NCI-H446 treated with DMSO at 0.1 percent for 48 hours (cell line): ENCODE measurements at regions not wholly inside any gene's neighbourhood (a gene's known extent, or its start where the extent isn't known, plus 50 kb on each side); places are given as distances from the start of the nearest gene placed in this dataset.
"Not testable (repeated sequence)": the region's sequence is repeated elsewhere in the genome, so short reads cannot be mapped to it uniquely, and the experiment has no call there.

Experiments
- DNase-seq: peaks from one replicate; lab custom pipeline; 2025; lab: John Stamatoyannopoulos, UW

DNA sequence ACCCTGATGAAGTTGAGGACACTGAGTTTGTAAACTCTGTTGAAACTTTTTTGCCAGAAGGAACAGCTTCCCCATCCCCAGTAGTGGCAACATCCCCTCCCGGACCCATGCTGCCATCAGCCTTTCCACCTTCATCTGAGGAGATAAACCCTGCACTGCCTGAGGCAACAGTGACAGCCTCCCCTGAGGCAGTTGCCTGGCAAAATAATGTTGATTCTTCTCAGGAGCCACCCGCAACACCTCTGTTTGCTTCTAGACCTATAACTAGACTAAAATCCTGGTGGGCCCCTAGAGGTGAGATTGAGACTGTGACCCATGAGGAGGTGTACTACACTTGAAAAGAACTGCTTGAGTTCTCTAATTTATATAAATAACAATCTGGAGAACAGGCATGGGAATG is 597.6 kb upstream of the NR3C2 start:
- DNase-seq: not testable (repeated sequence)

DNA sequence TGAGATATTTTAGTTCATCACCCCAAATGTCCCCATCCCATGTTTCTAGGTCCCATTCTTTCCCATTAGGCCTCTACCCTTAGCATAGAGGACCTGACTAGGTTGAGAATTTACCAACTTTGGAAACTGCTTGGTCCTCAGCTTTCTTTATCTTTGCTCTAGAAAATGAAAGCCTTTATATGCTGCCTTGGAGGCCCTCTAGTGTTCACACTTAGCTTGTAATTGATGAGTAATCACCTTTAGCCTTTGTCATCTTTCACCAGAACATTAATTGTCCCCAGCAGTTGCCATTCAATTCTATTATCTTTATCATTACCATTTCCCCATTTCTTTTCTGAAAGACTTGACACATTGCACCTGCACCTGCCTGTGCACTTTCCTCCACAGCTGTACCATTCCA is 589.2 kb upstream of the NR3C2 start:
- DNase-seq: no peak

DNA sequence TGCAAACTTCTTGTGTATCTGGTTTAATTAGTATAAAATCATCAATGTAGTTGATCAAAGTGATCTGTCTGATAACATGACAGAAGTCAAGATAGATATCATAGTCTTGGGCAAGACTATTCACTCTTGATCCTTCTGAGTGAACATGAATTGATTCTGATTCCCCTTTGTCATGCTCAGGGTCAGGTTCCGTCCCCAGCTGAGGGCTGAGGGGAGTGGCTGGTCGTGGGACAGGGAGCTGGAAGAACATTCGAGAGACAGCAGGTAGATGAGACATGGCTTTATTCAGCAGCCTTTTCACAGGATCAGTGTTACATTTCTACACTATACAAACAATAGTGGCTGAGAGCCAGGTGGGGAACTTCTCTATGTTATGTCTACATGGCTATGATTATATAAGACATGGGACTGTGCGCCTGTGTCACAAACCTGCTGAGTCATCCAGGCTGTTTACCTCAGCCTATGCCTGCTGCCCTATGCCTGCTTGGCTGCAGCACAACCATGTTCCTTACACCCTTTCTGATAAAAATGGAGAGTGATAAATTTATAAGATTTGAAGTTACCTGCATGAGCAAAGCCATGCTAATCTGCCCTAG is 586.9 kb upstream of the NR3C2 start:
- no peak for DNase-seq

DNA sequence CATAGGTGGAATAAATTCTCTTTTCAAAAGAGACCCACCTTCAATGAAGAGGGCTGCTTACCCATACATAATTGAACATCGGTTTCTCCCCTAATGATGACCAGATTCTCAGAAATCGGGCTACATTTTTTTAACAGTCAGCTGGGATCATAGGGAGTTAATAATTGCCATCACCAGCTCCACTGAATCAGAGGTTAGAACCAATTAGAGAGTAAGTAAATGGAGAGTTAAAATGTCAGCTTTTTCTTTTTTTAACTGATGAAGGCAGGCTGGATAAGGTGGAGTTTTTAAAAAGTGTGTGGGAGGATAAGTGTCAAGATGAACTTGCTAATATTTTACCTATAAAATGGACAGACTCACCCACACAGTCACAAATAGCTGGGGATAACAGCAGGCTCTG is 584.5 kb upstream of the NR3C2 start:
- no peak for DNase-seq

DNA sequence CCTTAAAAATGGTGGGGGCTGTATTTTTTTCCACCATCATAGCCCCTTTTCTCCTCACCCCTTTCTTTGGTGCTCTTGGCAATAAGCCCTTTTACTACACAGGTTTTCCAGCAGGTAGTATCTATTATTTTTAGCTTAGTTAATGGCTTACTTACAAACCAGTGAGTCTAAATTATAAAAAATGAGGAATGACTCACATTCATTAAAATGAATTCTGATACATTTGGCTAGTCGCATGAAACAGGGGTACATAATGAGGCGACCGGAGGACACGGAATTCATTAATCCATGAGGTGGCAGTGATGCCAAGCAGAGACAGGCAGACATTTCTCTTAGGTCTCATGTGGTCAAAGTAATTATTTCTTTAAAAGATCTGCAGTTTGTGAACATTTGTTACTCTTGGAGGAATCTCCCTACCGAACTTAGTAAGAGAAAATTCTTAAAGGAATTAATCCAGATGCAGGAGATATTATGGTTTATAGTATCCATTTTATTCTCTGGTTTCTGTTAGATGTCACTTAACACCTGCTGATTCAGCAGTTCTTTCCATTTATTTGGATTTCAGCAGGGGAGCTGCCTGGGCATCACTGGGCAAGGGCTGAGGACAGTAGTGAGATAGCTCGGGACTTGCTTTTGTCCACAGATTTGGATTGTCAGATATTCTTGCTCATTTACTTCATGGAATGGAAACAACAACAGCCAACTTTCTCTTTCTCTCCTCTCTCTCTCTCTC is 575.0 kb upstream of the NR3C2 start:
- no peak for DNase-seq

DNA sequence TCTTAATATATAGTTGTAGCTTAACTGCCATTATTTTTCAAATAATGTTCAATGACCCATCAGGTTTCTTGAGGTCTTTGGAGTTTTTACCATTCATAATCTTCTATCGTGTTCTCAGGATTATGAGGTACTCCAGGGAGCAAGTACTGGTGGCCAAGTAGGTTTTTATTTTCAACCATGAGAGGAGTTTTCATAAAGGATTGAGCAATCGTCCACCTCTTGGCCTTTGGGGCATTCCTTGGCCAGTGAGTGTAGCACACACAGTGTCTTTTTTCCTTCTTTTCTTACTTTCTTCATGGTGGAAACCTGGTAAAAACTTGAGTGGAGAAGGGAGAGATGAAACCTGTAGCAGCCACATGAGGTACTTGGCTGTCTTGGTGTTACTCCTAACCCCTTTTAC is 567.0 kb upstream of the NR3C2 start:
- no peak for DNase-seq

DNA sequence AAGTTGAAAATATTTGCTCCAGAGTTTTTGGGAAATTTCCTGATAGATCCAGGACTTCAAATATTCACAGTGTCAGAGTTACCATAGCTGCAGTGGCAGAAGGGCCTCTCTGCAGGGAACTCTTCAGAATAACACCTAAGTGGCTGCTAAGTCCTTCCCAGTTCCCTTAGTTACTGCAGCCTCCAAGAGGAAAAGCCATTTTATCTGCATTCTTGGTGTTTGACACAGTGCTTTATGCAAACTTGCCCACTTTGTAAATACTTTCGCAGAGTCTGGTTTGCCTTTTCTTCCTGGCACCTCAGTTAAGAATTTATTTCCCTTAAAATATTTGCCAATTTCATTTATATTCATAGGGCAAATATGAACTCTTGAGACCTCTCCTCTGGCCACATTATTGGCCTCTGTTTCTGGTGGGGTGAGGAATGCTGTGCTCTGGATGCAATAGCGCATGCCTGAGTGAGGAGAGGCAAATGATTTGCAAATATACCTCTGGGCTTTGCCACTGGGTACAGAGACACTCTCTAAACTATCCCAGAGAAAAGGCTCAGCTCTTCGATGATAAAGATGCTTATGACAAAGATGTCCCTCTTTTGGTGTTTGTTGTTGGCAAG is 566.3 kb upstream of the NR3C2 start:
- DNase-seq: no peak

DNA sequence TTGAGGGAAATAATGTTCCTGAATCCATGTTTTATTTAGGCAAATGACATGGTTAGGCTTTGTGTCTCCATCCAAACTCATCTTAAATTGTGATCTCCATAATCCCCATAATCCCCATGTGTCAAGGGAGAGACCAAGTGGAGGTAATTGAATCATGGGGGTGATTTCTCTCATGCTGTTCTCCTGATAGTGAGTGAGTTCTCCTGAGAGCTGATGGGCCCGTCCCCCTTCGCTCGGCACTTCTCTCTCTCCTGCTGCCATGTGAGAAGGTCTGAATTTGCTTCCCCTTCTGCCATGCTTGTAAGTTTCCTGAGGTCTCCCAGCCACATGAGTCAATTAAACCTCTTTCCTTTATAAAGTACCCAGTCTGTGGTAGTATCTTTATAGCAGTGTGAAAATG is 563.0 kb upstream of the NR3C2 start:
- no peak for DNase-seq

DNA sequence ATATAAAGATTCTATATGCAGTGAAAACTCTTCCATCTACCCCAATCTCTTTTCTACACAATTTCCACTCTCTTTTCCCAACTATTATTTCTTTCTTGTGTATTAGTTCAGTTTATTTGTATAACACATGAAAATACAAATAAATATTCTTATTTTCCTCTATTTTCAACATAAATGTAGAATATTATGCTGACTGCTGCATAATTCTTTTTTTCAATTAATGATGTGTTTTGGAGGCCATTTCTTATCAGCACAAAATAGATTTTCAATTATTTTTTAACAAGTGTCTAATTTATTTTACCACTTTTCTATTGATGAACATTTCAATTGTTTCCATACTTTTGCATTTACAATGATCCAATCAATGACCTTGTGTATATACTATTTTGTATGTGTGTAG is 557.7 kb upstream of the NR3C2 start:
- no peak for DNase-seq

DNA sequence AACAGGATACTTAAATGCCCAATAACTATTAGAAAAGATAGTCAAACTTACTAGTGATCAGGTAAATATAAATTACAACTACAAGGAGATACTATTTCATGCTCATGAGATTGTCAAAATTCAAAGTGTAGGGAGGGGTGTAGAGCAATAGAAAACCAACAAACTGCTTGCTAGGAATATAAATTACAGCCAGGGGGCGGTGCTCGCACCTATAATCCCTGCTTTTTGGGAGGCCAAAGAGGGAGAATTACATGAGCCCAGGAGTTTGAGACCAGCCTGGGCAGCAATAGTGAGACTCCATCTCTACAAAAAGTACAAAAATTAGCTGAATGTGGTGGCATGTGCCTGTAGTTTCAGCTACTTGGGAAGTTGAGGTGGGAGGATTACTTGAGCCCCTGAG is 556.5 kb upstream of the NR3C2 start:
- no peak for DNase-seq

DNA sequence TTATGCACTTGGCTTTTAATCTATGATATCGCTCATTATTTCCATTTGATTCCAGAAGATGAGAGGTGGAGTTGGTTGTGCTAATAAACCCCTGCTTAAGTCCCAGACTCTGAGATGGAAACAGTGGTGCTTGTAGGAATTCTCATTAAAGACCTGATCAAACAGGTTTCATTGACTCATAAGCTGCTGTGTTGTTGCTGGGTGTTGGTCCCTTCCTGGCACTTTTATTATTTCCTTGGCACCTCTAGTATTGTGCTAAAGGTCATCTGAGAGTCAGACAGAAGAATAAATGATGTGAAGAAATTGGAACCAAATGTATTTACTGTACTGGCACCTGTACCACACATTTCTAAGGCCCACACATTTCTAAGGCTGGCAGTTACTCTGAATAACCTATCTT is 544.7 kb upstream of the NR3C2 start:
- DNase-seq: no peak

DNA sequence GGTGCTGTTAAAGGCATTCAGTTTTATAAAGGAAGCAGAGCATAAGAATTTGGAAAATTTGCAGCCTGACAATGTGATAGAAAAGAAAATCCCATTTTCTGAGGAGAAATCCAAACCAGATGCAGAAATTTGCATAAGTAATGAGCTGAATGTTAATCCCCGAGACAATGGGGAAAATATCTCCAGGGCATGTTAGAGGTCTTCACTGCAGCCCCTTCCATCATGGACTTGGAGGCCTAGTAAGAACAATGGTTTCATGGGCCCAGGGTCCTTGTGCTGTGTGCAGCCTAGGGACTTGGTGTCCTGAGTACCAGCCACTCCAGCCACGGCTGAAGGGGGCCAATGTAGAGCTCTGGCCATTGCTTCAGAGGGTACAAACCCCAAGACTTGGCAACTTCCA is 542.7 kb upstream of the NR3C2 start:
- no peak for DNase-seq

DNA sequence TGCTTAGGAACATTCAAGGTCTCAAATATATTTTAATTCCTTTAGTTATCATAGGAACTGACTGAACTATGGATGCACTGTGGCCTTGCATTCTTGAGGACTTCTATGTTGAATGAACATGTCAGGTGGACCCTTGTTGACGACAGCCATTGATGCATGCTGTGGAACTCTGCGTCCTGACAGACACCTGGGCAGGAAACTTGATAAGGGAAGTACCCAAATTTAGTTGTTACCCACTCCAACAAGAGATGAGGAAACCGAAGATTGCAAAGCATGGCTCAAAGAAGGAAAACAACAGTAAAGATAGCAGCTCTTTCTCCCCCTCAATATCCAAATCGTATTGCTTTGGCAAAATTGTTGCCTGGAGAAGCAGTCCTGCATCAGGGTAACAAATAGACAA is 540.0 kb upstream of the NR3C2 start:
- no peak for DNase-seq

DNA sequence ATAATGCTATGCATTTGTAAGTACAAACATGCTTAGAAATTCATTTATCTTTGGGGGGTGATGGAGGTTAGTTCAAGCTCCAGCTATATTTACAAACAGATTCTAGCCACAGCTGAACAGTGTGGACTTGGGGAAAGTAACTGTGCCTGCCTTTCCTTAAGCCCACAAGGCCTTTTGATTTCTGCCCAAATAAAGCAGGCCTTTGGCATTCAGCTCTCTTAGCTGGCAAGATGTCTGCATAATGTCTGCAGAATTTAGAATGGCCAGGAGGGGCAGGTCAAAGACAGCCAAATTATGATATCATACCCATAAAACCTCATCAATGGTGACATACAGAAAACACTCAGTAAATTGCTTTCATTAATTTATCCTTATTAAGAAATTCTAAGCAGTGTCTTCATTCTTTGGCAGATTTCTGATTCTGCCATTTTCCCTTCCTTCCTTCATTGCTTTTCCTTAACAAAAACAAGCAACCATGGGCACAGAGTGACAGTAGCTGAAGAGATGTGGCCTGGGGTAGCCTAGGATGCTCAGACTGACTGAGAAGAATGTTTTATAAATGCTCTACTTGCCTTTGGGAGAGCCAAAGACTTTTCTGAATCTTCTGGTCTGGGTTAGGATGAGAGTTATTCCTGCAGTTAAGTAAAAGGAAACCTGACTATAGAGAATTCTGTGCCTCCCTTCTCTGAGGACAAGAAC is 538.7 kb upstream of the NR3C2 start:
- no peak for DNase-seq

DNA sequence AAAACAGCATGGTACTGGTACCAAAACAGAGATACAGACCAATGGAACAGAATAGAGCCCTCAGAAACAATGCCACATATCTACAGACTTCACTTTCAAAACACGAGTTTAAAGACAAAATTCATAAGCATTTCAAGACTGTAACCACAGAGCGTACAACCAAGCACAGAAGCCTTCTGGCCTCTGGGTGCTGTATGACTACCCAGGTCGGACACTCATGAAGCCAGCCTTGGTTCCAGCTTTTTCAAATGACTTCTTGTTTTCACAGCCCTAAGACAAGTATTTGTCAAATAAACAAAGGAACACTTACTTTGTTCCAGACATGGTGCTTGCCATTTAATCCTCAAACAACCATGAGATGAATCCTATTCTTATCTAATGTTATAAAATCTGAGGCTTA is 536.1 kb upstream of the NR3C2 start:
- DNase-seq: no peak

DNA sequence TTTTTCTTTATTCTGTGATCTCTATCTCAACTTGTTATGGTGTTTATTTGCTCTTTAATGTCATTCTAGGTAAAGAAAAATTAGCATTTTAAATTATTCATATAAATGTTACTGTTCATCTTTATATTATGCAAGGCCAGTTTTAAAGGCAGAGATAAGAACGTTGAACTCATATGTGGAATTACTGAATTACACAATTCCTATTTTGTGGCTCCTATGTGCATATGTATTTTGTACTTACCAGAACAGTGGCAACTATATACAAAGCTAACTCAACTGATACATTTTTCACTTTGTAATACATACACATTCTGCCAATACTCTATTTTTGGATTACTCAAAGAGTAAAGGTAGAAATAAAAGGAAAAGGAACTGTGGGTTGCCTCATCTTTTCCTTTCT is 533.2 kb upstream of the NR3C2 start:
- DNase-seq: no peak

DNA sequence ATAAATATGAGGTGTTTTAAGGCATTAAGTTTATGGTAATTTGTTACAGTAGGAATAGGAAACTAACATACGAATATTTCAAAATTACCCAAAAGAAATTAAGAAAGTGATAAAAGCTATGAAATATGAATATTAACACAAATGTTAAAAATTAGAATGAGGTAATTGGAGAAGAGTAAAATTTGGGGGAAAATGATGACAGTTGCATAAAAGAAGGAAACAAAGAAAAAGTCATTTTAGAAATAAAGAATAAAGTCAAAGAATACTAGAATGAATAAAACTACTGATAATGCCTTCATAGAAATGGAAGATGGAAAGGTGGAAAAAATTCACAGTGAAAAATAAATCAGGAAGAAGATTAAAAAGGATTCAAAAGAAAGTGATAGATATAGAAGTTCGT is 522.9 kb upstream of the NR3C2 start:
- DNase-seq: no peak

DNA sequence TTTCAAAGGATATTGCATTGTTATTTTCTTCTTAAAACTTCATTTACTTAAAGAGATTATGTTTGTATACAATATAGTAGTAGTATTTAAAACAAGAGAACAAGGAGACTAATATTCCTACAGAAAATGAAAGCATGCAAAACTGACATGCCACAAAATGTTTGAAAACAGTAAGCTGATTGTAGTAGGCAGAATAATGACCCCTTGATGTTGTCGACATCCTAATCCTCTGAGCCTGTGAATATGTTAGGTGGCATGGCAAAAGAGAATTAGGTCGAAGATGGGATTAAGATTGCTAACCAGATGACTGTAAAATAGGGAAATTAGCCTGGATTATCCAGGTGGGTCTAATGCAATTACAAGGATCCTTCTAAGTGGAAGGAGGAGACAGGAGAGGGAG is 522.2 kb upstream of the NR3C2 start:
- no peak for DNase-seq

DNA sequence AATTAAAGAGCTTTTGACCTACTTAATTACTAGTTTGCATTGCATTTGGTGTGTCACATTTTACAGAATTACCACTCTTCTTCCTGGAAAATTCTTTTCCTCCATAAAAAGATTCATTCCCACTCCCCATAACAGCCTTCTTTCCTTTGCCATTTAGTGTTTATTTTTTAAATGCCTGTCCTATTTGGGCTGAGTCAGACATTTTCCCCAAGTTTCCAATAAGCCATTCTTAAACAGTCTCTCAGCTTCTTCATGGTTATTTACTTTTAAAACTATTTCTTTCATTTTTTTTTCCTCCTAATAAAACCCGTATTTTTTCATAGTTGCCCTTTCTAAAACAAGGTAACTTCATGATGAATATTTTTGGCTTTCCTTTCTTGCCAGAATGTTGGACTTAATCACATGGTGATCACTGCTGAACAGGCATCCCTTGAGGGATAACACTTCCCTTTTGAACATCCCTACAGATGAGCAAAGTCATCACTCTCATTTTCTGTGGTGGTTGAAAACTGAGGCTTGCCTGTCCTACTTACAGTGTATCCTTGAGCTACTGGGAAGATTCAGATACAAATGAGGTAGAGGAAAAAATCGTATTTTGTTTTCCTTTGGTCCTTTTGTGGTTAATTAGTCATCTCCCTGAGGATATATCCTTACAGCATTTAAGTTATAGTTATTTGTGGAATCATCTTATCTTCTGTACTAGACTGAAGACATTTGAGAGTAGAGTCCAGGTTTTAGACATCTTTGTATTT is 520.5 kb upstream of the NR3C2 start:
- DNase-seq: no peak

DNA sequence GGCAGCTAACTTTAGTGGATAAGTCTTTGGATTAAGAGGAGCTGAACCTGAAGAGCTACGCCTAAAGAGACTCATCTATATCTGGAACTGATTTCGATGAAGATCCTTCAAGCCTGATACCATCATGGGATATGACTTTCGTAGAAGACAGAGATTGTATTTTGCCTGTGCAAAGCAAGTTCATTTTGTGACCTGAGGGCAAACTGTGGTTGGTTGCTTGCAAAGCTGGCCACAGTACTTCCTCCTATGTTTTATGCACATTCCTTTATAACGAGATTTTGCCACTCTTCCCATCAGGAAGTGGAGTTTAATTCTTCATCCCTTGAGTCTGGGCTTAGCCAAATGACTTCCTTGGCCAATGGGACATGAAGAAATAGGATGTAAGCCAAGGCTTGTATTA is 519.3 kb upstream of the NR3C2 start:
- DNase-seq: no peak

DNA sequence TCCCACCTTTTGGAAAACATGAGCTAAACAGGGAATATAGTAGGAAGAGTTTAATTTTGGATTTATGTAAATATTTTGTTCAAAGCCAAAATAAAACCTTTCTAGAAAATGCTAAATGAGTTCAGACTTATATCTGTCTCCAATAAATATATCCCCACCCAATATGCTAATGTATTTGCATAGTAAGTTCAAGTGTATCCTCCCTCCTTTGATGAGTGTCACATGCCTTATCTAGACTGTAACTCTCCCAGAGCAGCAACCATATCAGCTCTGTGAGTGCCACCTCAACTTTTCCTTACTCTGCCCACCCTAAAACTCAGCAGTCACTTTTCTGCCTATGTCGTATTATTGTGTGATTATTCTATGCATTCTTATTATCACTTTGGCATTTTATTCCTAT is 516.1 kb upstream of the NR3C2 start:
- DNase-seq: no peak

DNA sequence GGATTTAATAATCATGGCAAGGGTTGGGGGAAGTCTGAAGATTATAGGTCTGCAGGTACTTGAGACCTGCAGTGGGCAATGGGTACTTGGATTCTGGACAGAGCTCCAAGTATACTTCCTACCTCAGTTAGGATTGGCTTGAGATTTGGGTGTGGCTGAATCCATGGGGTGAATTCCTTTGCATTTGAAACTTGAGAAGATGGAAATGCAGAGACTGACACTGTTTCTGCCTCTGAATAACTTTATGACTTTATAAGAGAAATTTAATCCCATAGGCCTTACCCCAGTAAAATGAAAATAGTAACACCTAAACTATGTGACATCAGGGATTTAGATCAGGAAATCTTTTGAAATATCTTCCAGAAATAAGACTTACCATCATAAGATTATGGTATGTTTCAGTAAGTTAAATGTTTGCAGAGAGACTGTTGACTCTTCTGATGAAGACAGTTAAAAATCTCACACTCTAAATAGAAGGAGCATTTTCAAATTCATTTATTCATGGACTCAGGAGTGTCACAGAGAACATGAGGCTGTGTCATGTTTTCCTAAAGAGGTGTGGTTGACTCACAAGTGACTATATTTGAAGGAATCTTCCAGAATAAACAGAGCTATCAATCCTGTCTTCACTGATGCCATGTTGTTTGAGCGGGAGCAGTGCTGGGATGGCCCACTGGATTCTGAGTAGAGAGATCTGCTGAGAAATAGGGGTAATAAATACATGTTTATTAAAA is 513.5 kb upstream of the NR3C2 start:
- no peak for DNase-seq
